ENCODE measurements at regions not wholly inside any gene's neighbourhood (a gene's known extent, or its start where the extent isn't known, plus 50 kb on each side); places are given as distances from the start of the nearest gene placed in this dataset.
A peak's percentile ranks its signal among the peaks of the same experiment; 100 is the strongest.

DNA sequence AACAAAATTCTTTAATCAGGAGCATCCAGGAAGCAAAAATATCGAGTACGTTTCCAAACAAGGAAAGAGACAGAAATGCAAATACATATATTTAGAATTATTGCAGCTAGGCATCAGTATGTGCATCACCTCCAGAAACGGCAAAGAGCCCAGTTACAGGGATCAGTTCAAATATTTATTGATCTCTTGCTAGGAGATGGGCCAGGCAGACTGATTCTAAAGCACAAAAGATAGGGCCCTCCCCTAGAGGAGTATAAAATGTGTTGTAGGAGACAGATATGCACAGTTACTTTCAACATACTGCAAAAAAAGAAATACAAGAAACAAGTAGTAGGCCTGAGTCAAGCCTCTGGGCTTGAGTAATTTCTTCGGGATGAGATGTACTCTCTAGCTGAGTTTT is 80.7 kb upstream of the NHSL1 start:
- no peak for DNase-seq

DNA sequence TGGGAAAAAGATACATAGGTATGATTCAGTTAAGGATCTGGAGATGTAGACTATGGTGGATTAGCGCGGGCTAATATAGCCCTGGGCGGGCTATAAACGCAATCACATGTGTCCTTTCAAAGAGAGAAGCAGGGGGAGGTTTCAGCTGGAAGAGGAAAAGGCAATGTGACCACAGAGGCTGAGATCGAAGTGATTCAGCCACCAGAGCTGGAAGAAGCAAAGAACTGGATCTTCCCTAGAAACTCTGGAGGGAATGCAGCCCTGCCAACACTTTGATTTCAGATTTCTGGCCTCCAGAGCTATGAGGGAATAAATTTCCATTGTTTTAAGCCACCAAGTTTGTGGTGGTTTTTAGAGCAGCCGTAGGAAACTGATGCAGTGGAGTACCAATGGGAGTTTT is 81.5 kb upstream of the NHSL1 start:
- DNase-seq, result no peak

DNA sequence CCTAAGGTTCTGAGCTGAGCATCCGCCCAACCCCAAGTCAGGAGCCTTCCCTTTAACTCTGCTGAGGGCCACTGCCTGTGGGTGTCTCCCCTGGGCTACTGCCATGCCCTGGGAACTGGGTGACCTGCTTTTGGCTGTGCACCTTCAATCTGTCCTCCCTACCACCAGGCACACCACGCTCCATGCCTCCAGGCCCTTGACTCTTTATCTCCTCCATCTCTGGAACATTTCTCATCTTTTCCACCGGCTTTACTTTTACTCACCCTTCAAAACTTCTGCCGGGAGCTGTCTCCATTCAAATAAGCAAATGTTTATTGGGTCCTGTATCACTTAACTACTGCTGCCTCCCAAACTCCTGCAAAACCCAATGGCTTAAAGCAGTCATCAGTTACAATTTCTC is 83.3 kb upstream of the NHSL1 start:
- DNase-seq, result no peak

DNA sequence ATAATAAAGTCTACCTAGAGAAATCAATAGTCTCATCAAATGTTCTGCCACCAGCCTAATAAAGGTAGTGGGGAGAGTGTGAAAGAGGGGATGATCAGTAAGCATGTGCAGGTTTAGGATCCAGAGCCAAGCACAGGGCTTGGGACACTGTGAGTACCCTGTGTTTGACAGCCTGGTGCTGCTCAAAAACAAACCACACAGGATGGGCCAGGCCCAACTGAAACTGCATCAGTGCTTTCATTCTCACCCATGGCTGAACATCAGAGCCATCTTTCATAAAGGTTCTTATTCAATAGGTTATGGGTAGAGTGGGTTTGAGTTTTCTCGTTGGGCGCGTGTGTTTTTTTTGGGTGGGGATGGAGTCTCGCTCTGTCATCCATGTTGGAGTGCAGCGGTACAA is 87.3 kb upstream of the NHSL1 start:
- DNase-seq, result no peak

DNA sequence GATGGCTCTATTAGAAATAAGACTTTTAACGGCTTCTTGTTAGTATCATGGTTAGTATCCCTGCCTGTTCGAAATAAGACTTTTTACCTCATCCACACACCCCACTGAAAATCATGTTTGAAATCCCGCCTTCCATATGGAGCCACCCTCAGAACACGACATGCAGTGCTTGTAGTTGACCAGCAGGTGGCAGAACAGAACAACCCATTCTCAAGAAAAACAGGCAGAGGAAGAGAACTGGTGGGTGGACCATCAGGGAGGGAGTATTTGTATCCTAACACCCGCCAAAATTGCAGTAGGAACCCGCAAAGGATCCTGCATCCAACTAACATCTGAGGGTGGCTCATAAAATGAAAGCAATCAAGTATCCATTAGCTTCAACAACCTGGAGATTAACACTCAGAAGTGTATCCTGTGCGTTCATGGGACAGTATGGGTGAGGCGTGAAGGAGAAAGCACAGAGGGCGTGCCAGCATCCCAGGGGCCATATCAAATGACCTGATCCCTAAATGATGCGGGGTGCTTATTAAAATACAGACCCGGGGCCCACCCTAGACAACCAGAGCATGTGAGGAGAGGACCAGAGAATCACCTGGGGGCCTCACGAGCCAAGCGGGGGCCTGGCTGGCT is 89.6 kb upstream of the NHSL1 start:
- peak; percentile 92 for DNase-seq

DNA sequence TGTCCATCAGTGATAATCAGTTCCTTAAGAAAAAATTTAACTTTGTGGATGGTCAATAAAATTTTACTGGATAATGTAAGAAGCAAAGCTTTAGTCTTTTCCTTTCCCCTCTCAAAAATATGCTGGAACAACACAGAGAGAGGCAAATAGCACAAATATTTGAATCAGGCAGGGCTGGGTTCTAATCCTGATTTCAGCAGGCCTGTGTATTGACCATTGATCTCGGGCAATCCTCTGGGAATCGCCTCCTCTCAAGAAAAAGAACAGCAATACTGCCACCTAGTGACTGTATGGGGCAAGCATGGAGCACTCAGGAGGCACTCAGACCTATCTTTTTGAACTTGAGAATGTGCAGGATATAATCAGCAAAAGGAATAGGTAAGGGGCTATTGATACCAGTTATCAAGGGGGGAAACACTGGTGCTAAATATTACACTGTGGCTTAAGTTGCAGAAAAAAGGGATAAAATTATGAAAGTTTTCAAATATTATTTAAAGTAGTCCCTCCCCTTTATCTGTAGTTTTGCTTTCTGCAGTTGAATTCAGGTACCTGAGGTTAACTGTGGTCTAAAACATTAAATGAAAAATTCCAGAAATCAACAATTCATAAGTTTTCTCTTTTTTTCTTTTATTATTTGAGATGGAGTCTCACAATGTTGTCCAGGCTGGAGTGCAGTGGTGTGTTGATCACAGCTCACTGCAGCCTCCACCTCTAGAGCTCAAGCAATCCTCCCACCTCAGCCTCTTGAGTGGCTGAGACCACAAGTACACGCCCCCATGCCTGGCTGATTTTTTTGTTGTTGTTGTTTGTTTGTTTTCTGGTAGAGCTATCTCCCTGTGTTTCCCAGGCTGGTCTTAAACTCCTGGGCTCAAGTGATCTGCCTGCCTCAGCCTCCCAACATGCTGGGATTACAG is 91.8 kb upstream of the NHSL1 start:
- peak; percentile 91 for DNase-seq

DNA sequence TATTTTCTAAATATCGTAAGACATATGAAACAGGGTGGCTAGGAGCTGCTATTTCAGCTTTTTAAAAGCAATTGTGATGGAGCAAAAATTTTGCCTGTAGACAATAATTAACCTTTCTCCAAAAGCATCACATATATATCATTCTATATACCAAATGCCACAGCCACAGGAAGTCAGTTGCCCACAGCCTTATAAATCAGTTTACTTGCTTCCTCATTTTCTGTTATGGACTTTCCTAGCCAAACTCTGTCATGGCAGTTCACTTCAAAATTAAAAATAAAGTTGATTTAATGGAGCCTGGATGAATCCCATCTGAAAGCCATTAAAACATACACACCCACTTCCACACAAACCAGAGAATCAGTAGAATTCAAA is 93.4 kb upstream of the NHSL1 start:
- no peak for DNase-seq

DNA sequence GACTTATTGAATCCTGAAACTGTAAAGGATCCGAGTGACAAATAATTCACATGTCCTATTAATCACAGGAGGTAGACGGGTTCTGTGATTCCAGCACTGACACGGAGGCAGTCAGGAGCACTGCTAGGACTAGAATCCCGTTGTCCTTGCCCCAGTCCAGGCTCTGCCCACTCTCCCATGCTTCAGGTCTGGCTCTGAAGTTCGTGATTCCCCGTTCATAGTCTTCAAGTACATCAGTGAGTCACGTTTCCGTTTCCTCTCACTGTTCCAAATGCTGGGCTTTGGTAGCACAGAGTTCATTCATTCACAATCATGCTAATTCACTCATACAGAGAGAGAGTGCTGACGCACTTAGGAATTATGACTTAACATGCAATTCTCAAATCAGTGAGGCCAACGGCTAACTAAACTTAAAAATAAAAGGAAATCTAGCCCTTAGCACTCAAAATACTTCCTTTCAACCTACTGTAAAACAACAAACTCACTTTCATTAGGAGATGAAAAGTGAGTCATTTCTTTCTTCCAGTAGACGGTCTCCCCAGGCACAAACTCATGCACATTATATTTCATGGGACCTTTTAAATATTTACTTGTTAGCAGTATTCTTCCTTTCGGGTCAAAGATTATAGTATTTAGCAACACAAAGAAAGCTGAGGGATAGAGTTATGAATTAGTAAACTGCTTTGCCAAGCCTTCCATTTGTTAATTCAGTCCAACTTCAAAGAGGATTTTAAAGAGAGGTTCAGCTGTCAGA is 94.0 kb upstream of the NHSL1 start:
- DNase-seq, result peak; percentile 99

DNA sequence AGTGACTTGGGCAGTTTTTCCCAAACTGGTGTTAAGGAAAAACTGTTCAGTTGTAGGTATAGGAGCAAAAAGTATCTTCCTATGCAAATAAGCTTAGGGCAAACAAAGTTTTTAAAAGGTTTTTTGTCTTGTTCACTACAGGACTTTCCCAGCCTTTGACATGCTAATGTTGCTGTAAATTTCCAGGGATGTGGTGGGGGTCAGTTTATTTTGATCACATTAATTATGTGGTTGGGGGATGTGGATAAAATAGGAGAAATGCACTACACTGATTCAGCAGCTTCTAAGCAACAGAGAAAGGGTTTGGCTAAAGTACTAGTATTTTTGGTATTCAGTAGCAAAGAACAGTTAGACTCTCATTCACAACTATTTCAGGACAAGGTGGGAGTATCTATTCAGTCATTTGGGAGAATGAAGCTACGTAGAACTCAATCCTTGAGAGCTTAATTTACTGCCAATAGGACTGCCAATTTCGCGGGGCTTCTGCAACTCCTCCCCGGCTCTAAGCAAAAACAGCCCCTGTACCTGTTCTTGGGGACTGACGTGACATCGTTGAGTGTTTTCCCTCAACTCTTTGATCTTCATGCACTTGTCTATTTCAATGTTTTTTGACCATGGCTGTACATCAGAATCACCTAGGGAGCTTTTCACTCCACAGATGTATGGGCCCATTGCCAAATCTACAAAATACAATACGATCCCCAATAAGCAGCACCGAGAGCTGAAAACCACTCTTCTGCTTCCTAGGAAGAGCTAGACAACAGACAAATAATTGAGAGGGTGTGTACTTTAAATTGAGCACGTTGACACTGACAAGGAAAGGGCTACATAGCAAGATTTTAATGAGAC is 94.8 kb upstream of the NHSL1 start:
- DNase-seq, result peak; percentile 53

DNA sequence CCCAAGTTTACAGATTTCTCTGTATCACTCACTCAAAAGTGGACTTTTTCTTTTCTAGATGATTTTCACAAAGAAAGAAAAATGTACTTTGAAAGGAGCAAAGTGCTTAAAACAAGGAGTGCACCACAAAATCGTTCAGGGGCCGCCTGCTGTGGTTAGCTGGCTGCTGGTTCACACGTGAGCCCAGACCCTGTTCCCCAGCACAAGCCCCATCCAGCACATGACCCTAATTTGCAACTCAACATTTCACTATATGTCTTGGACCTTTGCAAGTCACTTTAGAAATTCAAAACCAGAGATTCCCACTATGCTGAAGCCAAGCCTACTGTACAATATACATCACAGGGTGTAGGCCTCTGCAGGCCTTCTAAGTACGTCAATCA is 95.5 kb upstream of the NHSL1 start:
- no peak for DNase-seq

DNA sequence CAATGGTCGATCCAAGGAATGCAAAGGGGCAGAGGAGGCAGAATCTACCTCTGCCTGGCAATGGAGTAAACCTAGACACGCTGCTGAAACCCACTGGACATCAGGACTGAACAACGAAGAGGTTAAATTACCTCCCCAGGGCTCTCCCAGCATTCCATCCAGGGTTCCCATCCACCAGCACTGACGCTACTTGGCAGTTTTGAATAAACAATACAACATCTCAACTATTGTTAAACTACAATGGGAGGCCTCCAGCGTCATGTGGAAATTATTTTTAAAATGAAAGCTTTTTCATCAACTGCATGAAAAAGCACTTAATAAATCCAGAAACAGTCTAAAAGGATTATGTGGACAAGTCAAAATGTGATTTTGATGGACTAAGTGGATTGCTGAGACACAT is 96.8 kb upstream of the NHSL1 start:
- peak; percentile 79 for DNase-seq

DNA sequence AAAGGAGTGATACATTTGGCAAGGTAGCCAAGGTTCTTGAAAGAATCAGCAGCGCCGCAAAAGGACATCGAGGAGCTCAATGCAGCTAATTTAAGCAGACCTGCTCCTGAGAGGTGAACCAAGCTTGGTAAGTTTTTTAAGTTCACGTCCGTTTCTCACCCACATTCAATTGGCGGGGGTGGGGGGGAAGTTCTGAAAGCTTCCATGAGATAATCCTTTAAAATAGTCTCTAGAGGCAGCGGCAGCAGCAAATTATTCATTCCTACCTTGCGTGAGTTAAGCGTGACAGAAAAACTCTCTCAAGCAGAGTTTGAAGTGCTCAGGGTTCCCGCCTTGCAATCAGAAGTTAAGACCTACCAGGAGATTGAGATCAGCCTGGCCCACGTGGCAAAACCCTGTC is 97.3 kb upstream of the NHSL1 start:
- DNase-seq, result peak; percentile 60

DNA sequence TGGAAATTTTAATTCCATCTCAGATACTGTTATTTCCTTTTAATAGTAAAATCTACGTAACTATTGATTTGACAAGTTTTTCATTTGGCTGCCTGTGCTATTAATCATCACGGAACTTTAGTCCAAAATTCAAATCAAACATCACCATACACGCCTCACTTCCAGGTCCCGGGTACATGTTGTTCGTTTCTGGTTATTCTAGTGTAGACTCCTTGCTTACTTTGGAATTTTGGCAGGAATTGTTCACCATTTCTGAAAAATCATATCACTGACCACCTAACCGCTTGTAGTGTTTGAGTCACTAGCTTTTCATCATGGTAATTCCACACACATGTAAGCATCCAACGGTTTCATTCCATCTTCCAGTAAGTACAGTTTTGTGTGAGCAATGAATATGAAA is 98.0 kb upstream of the NHSL1 start:
- peak; percentile 74 for DNase-seq

DNA sequence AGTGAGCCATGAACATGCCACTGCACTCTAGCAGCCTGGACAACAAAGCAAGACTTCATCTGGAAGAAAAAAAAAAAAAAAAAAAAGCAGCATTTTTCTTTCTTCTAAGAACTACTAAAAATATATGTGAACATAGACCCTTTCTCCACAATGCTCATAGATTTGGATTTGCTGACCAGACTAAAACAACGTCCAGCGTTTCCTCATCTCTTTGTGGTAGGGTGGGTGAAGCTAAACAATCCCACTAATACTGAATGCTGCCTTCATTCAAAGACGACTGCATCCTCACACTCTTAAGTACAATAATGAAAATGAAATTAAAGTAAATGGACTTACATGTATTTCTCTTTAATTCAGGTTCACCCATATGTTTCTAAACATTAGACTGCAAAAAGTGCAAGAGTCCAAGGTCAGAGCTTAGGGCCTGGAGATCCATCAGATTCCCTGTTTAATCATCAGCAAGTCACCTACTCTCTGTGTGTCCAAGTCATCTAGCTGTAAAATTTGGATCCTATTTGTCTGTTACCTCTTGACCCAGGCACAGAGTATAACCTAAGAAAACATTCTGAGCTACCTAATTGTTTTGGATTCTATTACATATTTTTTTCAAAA is 99.4 kb upstream of the NHSL1 start:
- DNase-seq, result no peak

DNA sequence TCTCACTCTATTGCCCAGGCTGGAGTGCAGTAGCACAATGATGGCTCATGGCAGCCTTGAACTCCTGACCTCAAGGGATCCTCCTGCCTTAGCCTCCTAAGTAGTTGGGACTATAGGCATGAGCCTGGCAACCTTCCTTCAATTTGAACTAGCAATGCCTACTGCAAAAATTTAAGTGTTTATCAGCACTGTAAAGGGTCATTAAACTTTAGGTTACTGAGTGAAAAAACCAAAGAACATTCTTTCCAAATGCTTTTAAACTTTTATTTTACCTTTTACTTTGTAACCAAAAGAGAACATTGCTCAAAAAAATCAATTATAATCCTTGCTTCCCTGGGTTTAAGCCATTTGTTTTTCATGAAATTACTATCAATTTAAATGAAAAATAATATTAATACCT is 101.0 kb upstream of the NHSL1 start:
- DNase-seq, result no peak

DNA sequence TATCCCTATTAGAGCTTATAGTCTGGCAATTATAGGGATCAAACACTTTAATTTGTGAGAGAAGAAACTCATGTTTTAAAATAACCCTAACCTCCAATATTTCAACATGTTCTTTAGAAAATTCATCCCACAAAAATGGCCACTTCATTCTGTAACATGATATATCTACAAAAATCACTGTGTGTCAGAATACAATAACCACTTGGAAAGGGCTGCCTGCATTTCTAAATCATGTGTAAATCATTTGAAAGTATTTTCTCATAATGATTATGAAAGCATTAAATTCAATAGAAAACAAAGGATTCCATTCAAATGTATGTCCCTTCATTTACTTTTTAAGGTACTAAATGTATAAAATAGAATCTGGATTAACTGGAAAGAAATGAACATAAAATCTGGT is 101.4 kb upstream of the NHSL1 start:
- no peak for DNase-seq

DNA sequence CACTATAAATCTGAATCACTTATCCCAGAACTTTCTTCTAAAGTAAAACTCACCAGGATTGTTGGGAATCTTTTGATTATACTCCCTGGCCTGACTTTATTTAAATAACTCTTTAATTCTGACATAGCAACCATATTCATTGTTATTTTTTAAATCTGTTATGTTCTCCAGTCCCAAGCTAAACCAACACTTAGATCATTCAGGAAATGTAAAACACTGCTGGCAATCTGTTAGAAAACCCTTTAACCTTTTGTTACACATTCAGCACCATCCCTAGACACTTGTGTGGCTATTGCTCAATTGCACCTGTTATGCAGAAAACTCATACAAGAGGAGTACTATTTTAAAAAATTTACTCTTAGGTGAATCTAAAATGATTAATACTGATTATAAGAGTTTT is 101.8 kb upstream of the NHSL1 start:
- DNase-seq, result peak; percentile 95

DNA sequence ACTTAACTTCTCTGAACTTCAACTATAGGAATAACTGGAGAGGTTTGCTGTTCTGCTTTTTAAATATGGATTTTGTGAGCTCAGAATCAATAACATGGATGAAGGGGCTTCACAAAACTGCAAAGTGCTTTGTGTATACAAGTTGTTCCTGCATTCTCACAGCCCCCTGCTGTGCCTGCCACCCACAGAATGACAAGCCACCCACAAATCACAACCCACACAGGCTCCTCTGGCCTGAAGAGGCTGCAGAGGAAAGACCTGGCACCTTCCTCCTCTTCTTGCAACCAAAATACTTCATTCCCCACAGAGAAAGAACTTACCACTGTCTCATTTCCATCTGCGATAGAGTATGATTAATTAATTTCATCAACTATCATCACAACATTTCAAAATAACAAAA is 106.7 kb upstream of the NHSL1 start:
- DNase-seq, result no peak

DNA sequence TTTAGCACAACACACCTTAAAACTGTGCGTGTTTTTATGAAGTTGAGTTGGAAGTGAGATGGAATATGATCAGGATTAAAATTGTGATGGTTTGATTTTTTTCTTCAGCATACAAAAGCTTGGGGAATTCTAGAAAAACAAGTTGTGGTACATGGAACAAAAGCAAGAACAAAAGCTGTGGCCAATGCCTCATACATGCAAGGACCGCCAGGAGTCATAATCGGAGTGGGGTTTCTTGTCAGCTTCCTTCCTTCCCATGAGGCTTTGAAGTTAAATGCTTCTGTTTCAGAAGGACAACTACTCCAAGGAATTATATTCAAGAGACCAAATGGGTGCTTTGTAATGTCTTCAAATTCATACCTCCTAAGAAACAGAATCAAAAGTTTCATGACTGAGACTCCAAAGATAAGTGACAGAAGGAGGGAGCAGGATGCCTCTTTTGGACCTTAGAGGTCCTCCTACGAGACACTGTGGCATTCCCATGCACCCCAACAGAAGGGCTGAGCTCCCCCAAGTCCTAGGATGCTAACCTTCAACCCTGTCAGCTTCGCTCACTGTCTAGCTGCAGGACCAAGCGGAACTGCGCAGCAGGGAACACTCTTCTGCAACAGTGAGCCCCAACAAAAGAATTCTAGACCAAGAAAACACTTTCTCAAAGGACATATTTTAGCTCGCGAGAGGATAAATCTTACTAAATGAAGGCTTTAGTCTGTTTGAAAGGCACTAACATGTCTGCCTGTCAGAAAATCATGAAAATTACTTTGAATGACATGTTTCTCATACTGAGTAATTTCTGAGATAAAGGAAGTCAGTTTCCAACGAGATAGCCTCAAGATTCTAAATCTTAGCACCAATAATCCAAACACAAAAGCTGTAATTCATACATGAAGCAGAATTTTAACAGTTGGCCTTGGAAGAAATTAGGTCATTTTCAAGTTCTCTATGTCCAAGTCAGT is 108.5 kb upstream of the NHSL1 start:
- peak; percentile 54 for DNase-seq

DNA sequence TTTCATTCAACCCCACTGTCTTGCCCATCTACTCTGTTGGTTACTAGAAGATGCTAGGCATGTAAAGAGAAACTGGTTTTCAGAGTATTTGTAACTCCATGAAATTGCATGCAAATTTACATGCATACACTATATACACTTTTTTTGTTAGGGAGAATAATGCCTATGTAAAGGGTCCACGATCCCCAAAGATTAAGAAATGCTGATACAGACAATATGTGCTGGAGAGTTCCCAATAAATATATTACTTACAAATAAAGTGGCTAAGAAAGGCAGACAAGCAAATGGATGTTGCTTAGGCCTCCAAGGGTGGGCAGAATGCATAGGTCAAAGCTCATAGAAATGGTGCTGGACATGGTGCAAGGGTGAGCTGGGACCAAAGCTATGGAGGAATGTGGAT is 109.6 kb upstream of the NHSL1 start:
- no peak for DNase-seq

DNA sequence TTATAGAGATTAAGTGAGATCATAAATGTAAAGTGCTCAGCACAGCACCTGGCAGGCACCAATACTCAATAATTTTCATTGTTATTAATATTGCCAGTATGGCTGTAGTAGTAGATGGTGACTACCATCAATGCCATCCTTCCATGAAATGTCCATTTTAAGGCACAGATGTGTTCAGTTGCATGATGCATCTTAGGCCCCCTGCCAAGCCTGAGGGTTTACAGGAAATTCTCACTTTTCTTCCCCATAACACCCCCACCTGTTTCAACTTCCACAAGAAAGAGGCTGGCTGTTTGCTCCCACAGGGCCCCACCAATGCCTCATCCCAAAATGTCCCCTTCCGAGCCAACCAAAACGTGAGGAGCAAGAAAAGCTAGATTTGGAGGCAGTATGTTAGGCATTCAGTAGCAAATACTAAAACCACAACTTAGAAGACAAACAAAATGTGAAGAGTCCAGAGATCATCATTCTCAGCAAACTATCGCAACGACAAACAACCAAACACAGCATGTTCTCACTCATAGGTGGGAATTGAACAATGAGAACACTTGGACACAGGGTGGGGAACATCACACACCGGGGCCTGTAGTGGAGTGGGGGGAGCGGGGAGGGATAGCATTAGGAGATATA is 110.6 kb upstream of the NHSL1 start:
- peak; percentile 39 for DNase-seq
